ENCODE measurements at regions not wholly inside any gene's neighbourhood (a gene's known extent, or its start where the extent isn't known, plus 50 kb on each side); places are given as distances from the start of the nearest gene placed in this dataset.

GRCh38 chrX:23482561-23482960 lies 147.9 kb downstream of the PTCHD1 start:
- TF ChIP-seq SMC3 (IDR thresholded peaks at IDR 0.05; ENCODE audit: low read depth, low read length) = no peak
- TF ChIP-seq, protein P1, sequence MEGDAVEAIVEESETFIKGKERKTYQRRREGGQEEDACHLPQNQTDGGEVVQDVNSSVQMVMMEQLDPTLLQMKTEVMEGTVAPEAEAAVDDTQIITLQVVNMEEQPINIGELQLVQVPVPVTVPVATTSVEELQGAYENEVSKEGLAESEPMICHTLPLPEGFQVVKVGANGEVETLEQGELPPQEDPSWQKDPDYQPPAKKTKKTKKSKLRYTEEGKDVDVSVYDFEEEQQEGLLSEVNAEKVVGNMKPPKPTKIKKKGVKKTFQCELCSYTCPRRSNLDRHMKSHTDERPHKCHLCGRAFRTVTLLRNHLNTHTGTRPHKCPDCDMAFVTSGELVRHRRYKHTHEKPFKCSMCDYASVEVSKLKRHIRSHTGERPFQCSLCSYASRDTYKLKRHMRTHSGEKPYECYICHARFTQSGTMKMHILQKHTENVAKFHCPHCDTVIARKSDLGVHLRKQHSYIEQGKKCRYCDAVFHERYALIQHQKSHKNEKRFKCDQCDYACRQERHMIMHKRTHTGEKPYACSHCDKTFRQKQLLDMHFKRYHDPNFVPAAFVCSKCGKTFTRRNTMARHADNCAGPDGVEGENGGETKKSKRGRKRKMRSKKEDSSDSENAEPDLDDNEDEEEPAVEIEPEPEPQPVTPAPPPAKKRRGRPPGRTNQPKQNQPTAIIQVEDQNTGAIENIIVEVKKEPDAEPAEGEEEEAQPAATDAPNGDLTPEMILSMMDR (conservative IDR thresholded peaks at IDR 0.05; ENCODE audit: low read depth, low read length) = no peak
- no peak for TF ChIP-seq RAD21 (IDR thresholded peaks at IDR 0.05; ENCODE audit: low read length)
- no peak for TF ChIP-seq MAFK (IDR thresholded peaks at IDR 0.05; ENCODE audit: low read depth, low read length)
